Mesodermal cell (in vitro differentiated cells): ENCODE measurements at regions not wholly inside any gene's neighbourhood (a gene's known extent, or its start where the extent isn't known, plus 50 kb on each side); places are given as distances from the start of the nearest gene placed in this dataset.

Experiments
- H3K27ac ChIP-seq: 2 replicates; pipeline ENCODE4 v1.7.0; 2013; ENCODE audit warnings: mild to moderate bottlenecking, low read depth, low read length, moderate library complexity; ENCODE audit not compliant: severe bottlenecking
- H3K36me3 ChIP-seq: 2 replicates; pipeline ENCODE4 v1.7.1; 2013; ENCODE audit warnings: mild to moderate bottlenecking, low read length, moderate library complexity; ENCODE audit not compliant: control insufficient read depth, insufficient read depth
- H3K4me1 ChIP-seq: one replicate; pipeline ENCODE4 v1.7.1; 2013; ENCODE audit warnings: mild to moderate bottlenecking, low read length; ENCODE audit not compliant: insufficient read depth, control insufficient read depth, poor library complexity, severe bottlenecking
- H3K4me3 ChIP-seq: 2 replicates; pipeline ENCODE4 v1.7.0; 2013; ENCODE audit warnings: low read length, control low read depth, mild to moderate bottlenecking; ENCODE audit not compliant: insufficient read depth, poor library complexity, severe bottlenecking; ENCODE audit errors: extremely low read depth
- H3K9me3 ChIP-seq: 2 replicates; pipeline ENCODE4 v1.7.1; 2013; ENCODE audit warnings: mild to moderate bottlenecking, low read length, moderate library complexity; ENCODE audit not compliant: control insufficient read depth
- WGBS, 2 experiments: methylation state at CpG; one replicate each; pipeline ENCODE4 v1.1.5; 2013; ENCODE audit warnings: missing lambda C conversion rate in 2 of 2; ENCODE audit not compliant: insufficient coverage in 2 of 2; 5-methylcytosine and 5-hydroxymethylcytosine counted together

GRCh38 chr5:104265531-104266140, 703.0 kb upstream of the NUDT12 start:
- Histone ChIP-seq H3K9me3 (no peaks in the 10 kb centered on the region), H3K36me3 (no peaks in the 10 kb centered on the region), H3K4me1 (peaks cover 7% of the 10 kb centered on the region), H3K27ac (peak overlapping the region; percentile 33), H3K4me3 (no peak overlapping the region)
- WGBS, 2 experiments, result no CpG with 5 or more reads among the region's 1 CpG

GRCh38 chr5:104247260-104247659, 684.7 kb upstream of the NUDT12 start:
- WGBS, 2 experiments, result 90 to 91% methylated on average over 1 of the region's 3 CpGs
- H3K27ac ChIP-seq, result no peak overlapping the region
- no peaks in the 10 kb centered on the region for H3K4me1 ChIP-seq
- no peaks in the 10 kb centered on the region for H3K36me3 ChIP-seq
- no peaks in the 10 kb centered on the region for H3K9me3 ChIP-seq
- H3K4me3 ChIP-seq, result no peak overlapping the region

- H3K27ac ChIP-seq, result no peak overlapping the region
- H3K9me3 ChIP-seq, result no peaks in the 10 kb centered on the region
- 97 to 100% methylated on average over 3 of the region's 4 CpGs for WGBS, 2 experiments
- H3K4me3 ChIP-seq, result no peak overlapping the region
- no peaks in the 10 kb centered on the region for H3K36me3 ChIP-seq
- no peaks in the 10 kb centered on the region for H3K4me1 ChIP-seq
These were observed 678.5 kb upstream of the NUDT12 start for GRCh38 chr5:104241046-104241445.

GRCh38 chr5:104237586-104237985, 675.0 kb upstream of the NUDT12 start:
- Histone ChIP-seq H3K9me3 (no peaks in the 10 kb centered on the region), H3K36me3 (no peaks in the 10 kb centered on the region), H3K4me1 (no peaks in the 10 kb centered on the region), H3K4me3 (no peak overlapping the region), H3K27ac (no peak overlapping the region)
- WGBS, 2 experiments, result 100% methylated on average over 1 of the region's 5 CpGs; no CpG with 5 or more reads in 1 of the 2 experiments

- no peak overlapping the region for H3K27ac ChIP-seq
- no peaks in the 10 kb centered on the region for H3K36me3 ChIP-seq
- H3K4me3 ChIP-seq, result no peak overlapping the region
- H3K9me3 ChIP-seq, result no peaks in the 10 kb centered on the region
- 91 to 98% methylated on average over 14 to 19 of the region's 20 CpGs for WGBS, 2 experiments
- H3K4me1 ChIP-seq, result no peaks in the 10 kb centered on the region
These were observed 661.5 kb upstream of the NUDT12 start for GRCh38 chr5:104223885-104224773.

- no peak overlapping the region for H3K27ac ChIP-seq
- no CpG with 5 or more reads among the region's 2 CpGs for WGBS, 2 experiments
- no peaks in the 10 kb centered on the region for H3K36me3 ChIP-seq
- no peaks in the 10 kb centered on the region for H3K9me3 ChIP-seq
- H3K4me3 ChIP-seq, result no peak overlapping the region
- H3K4me1 ChIP-seq, result no peaks in the 10 kb centered on the region
These were observed 655.6 kb upstream of the NUDT12 start for GRCh38 chr5:104218200-104218599.

- no CpG with 5 or more reads among the region's 3 CpGs for WGBS, 2 experiments
These were observed 650.6 kb upstream of the NUDT12 start for GRCh38 chr5:104213216-104213615.

GRCh38 chr5:104199771-104200170, 637.2 kb upstream of the NUDT12 start:
- 100% methylated on average over 1 of the region's 3 CpGs for WGBS, 2 experiments
- H3K27ac ChIP-seq, result no peak overlapping the region

More at GRCh38 chr5:104213216-104213615, 650.6 kb upstream of the NUDT12 start:
- H3K27ac ChIP-seq, result no peak overlapping the region
- H3K4me3 ChIP-seq, result no peak overlapping the region
- H3K9me3 ChIP-seq, result no peaks in the 10 kb centered on the region
- no peaks in the 10 kb centered on the region for H3K4me1 ChIP-seq
- no peaks in the 10 kb centered on the region for H3K36me3 ChIP-seq

GRCh38 chr5:104198156-104198555, 635.6 kb upstream of the NUDT12 start:
- H3K4me1 ChIP-seq, result no peaks in the 10 kb centered on the region
- no peak overlapping the region for H3K4me3 ChIP-seq
- H3K9me3 ChIP-seq, result no peaks in the 10 kb centered on the region
- H3K36me3 ChIP-seq, result no peaks in the 10 kb centered on the region
- WGBS, 2 experiments, result 100% methylated on average over 1 of the region's 1 CpG; no CpG with 5 or more reads in 1 of the 2 experiments
- H3K27ac ChIP-seq, result no peak overlapping the region

More at GRCh38 chr5:104199771-104200170, 637.2 kb upstream of the NUDT12 start:
- Histone ChIP-seq H3K9me3 (no peaks in the 10 kb centered on the region), H3K4me3 (no peak overlapping the region), H3K36me3 (no peaks in the 10 kb centered on the region), H3K4me1 (no peaks in the 10 kb centered on the region)

GRCh38 chr5:104189909-104190308, 627.3 kb upstream of the NUDT12 start:
- Histone ChIP-seq H3K4me3 (no peak overlapping the region), H3K36me3 (no peaks in the 10 kb centered on the region), H3K9me3 (peaks cover 26% of the 10 kb centered on the region), H3K27ac (no peak overlapping the region), H3K4me1 (no peaks in the 10 kb centered on the region)
- WGBS, 2 experiments, result 71% methylated on average over 1 of the region's 2 CpGs; no CpG with 5 or more reads in 1 of the 2 experiments

GRCh38 chr5:104189031-104189430, 626.4 kb upstream of the NUDT12 start:
- Histone ChIP-seq H3K4me1 (no peaks in the 10 kb centered on the region), H3K9me3 (peaks cover 26% of the 10 kb centered on the region), H3K27ac (no peak overlapping the region), H3K4me3 (no peak overlapping the region), H3K36me3 (no peaks in the 10 kb centered on the region)
- WGBS, 2 experiments, result 93 to 100% methylated on average over 4 of the region's 4 CpGs
